ENCODE measurements at regions not wholly inside any gene's neighbourhood (a gene's known extent, or its start where the extent isn't known, plus 50 kb on each side); places are given as distances from the start of the nearest gene placed in this dataset. TPM values are rescaled to one million over a fixed set of nuclear protein-coding genes. Genes with fewer than 3 reads are reported as not detected.

GRCh38 chr1:94592571-94592920 lies 51.0 kb upstream of the F3 start:
- no peak for DNase-seq

- no peak for DNase-seq
Measured at GRCh38 chr1:94591823-94592570, 50.4 kb upstream of the F3 start.

Small RNA genes lying in the stretch of these regions (small RNA-seq; reads per million reads assigned to genes)
- gene MIR378G (ENCODE audit: low replicate concordance), result not detected
